ENCODE measurements at regions not wholly inside any gene's neighbourhood (a gene's known extent, or its start where the extent isn't known, plus 50 kb on each side); places are given as distances from the start of the nearest gene placed in this dataset.

DNA sequence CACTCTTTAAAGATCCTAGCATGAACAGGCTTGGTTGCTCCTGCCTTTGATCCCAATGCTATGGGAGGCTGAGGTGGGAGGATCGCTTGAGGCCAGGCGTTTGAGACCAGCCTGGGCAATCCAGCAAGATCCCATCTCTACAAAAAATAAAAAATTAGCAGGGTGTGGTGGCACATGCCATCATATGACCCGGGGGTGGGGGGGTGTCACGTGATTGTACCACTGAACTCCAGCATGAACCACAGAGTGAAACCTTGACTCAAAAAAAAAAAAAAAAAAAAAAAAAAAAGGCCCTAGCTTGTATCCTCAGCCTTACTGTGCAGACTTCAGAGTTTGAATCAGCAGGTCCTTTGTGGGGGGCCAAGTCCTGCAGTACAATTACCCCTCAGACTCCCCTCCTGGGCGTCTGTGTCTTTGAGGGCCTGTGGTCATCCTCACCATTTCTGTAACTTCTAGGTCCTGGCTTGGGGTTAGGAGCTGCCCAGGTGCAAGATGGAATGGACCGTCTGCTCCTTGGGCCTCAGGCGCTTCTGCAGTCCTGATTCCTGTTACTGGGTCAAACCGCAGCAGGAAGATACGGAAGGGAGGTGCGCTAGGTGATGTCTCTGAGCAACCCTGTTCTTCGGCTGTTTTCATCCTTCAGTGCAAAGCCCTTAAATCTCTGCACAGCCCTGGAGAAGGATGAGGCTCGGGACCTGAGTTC is 208.1 kb downstream of the CTTN start:
- no peak overlapping the region for H3K4me3 ChIP-seq
- H3K36me3 ChIP-seq = no peaks in the 10 kb centered on the region
- 90 to 92% methylated on average over 12 of the region's 12 CpGs for WGBS, 2 donors
- H3K27ac ChIP-seq = no peak overlapping the region
- no peaks in the 10 kb centered on the region for H3K9me3 ChIP-seq
- TF ChIP-seq EP300 (IDR thresholded peaks at IDR 0.05) (no peak), POLR2A (IDR thresholded peaks at IDR 0.05) (no peak)
- TF ChIP-seq, protein P1, sequence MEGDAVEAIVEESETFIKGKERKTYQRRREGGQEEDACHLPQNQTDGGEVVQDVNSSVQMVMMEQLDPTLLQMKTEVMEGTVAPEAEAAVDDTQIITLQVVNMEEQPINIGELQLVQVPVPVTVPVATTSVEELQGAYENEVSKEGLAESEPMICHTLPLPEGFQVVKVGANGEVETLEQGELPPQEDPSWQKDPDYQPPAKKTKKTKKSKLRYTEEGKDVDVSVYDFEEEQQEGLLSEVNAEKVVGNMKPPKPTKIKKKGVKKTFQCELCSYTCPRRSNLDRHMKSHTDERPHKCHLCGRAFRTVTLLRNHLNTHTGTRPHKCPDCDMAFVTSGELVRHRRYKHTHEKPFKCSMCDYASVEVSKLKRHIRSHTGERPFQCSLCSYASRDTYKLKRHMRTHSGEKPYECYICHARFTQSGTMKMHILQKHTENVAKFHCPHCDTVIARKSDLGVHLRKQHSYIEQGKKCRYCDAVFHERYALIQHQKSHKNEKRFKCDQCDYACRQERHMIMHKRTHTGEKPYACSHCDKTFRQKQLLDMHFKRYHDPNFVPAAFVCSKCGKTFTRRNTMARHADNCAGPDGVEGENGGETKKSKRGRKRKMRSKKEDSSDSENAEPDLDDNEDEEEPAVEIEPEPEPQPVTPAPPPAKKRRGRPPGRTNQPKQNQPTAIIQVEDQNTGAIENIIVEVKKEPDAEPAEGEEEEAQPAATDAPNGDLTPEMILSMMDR (IDR thresholded peaks at IDR 0.05) = no peak
- DNase-seq (ENCODE audit: low spot score in 2 of 2) = no peak
- peaks cover 0 to 32% (median 4%) of the 10 kb centered on the region in 4 donors for H3K4me1 ChIP-seq
- H3K27me3 ChIP-seq = no peaks in the 10 kb centered on the region

DNA sequence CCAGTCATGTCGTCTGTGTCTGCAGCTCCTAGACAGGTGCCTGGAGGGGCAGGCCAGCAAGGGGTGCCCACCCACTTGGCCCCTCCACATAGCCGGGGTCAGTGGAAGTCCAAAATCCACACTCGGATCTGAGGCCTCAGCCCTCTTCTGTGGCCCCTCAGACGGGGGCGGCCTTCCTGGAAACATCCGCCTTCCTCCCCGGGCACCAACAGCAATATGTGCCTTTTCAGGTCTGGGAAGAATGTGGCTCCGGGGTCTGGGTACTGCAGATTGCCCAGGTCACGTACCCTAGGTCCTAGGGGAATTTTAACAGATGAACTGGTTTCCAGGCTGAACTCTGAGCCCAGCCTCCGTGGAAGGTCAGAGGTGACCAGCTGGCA is 208.6 kb downstream of the CTTN start:
- Histone ChIP-seq H3K27me3 (no peaks in the 10 kb centered on the region), H3K4me3 (no peak overlapping the region), H3K4me1 (peaks cover 0 to 35% (median 4%) of the 10 kb centered on the region in 4 donors), H3K27ac (no peak overlapping the region), H3K9me3 (no peaks in the 10 kb centered on the region), H3K36me3 (no peaks in the 10 kb centered on the region)
- TF ChIP-seq, protein P1 (IDR thresholded peaks at IDR 0.05) = no peak
- no peak for TF ChIP-seq EP300 (IDR thresholded peaks at IDR 0.05)
- no peak for TF ChIP-seq POLR2A (IDR thresholded peaks at IDR 0.05)
- WGBS, 2 donors = 77 to 88% methylated on average over 7 of the region's 10 CpGs
- no peak for DNase-seq (ENCODE audit: low spot score in 2 of 2)

DNA sequence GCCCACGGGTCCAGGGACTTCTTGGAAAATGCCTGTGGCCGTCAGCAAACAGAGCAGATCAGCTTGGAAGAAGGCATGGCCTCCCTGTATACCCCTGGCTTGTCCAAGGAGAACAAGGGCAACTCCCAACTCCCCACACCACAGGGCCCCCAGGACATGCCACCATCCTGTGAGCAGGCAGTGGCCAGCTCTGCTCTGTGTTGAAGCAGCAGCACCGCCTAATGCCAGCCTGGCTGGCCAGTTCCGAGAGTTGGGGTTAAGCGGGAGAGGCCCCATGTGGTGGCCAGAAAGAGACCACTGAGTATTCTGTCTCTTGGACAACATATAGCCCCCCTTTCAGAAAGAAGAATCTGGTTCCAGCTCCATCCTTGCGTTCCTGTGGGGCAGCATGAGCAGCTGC is 209.2 kb downstream of the CTTN start:
- Histone ChIP-seq H3K27me3 (no peaks in the 10 kb centered on the region), H3K27ac (no peak overlapping the region), H3K4me1 (peaks cover 0 to 35% (median 4%) of the 10 kb centered on the region in 4 donors), H3K9me3 (no peaks in the 10 kb centered on the region), H3K36me3 (no peaks in the 10 kb centered on the region), H3K4me3 (no peak overlapping the region)
- 91 to 97% methylated on average over 6 of the region's 6 CpGs for WGBS, 2 donors
- no peak for DNase-seq (ENCODE audit: low spot score in 2 of 2)
- TF ChIP-seq EP300 (IDR thresholded peaks at IDR 0.05) (no peak), POLR2A (IDR thresholded peaks at IDR 0.05) (no peak)
- TF ChIP-seq, protein P1 (IDR thresholded peaks at IDR 0.05) = no peak

DNA sequence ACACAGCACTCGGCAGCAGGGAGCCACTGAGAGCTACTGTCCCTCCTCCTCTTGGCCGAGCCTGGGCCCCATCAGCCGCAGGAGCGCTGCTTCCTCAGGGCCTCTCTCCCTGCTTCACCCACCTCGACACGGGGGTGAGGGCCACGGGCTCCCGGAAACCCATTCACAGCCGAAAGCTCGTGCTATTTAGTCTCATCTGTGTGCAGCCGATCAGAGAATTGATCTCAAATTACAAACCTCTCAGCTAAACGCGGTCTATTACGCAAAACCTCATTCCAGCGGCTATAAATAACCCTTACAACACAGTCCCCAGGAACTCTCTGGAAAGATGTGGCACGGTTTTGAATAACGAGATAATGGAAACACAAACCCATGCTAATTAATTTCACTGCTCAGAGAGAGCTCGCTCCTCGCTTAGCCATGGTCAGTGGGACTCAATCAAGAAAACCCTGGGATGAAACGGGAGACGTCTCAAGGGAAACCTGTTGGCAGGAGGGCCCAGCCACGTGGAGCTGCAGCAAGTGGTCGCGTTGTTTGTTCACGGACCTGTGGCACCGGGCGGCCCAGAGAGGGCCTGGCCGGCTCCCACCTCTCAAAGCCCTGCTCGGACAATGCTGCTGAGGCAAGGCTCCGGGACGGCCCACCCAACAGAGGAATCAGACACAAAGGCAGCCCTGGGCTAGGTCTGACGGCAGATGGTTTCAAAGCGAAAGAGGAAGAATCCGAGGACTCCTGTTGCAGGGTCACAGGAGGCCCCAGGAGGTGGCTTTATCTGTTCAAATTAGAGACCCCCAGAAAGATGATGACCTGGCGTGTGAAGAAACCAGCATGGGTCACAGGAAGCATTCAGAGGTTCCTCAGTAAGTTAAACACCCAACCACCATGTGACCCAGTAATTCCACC is 210.5 kb downstream of the CTTN start:
- no peaks in the 10 kb centered on the region for H3K27me3 ChIP-seq
- 43 to 45% methylated on average over 30 to 35 of the region's 35 CpGs for WGBS, 2 donors
- H3K27ac ChIP-seq = peak overlapping the region in 1 of 4 donors; percentile 30
- TF ChIP-seq, protein P1 (IDR thresholded peaks at IDR 0.05) = no peak
- TF ChIP-seq EP300 (IDR thresholded peaks at IDR 0.05) = peak in 1 of 2 donors; percentile 6
- TF ChIP-seq POLR2A (IDR thresholded peaks at IDR 0.05) = no peak
- peaks cover 0 to 35% (median 4%) of the 10 kb centered on the region in 4 donors for H3K4me1 ChIP-seq
- no peaks in the 10 kb centered on the region for H3K9me3 ChIP-seq
- no peaks in the 10 kb centered on the region for H3K36me3 ChIP-seq
- H3K4me3 ChIP-seq = peak overlapping the region in 1 of 4 donors; percentile 20
- peak in 1 of 2 donors; percentile 23 for DNase-seq (ENCODE audit: low spot score in 2 of 2)
